ENCODE measurements at regions not wholly inside any gene's neighbourhood (a gene's known extent, or its start where the extent isn't known, plus 50 kb on each side); places are given as distances from the start of the nearest gene placed in this dataset.

DNA sequence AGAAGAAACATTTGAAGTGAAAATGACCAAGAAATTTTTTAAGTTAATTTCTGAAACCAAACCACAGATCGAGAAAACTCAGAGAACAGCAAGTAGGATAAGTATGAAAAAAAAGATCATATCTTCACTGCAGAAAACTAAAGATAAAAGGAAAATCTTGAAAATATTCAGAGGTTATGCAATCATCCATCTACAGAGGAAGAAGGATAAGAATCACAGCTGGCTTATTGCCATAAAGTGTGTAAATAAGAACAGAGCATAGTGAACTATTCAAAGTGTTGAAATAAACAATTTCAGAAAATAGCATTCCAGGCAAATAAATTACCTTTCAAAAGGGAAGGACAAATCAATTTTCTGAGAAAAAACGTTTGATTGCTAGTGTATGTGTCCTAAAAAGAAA is 1191.7 kb upstream of the CDH6 start:
- no peak for DNase-seq

- DNase-seq, result no peak
Observed at GRCh38 chr5:30000231-30000630, 1193.3 kb upstream of the CDH6 start.

DNA sequence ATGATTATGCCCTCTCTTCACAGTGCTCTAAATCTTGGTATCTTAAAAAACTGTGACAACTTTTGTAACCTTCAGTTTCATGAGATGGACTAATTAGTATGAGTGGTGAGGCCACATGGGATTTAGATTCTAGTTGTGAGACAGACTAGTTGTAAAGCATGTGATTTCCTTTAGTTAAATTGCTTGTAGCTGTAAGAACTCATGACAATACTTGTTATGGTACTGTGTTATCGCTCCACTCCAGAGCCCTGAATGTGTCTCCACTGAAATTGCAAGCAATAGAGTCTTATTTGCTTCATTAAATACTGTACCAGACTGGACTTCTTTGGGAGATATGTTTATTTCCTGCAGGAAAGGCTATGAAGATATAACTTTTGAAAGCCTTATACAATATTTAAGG is 1198.3 kb upstream of the CDH6 start:
- DNase-seq, result no peak

- no peak for DNase-seq
Observed at GRCh38 chr5:29994519-29994918, 1199.0 kb upstream of the CDH6 start.

GRCh38 chr5:29993286-29993685 is 1200.2 kb upstream of the CDH6 start:
- DNase-seq, result no peak

- DNase-seq, result no peak
Observed at GRCh38 chr5:29992248-29992647, 1201.2 kb upstream of the CDH6 start.

DNA sequence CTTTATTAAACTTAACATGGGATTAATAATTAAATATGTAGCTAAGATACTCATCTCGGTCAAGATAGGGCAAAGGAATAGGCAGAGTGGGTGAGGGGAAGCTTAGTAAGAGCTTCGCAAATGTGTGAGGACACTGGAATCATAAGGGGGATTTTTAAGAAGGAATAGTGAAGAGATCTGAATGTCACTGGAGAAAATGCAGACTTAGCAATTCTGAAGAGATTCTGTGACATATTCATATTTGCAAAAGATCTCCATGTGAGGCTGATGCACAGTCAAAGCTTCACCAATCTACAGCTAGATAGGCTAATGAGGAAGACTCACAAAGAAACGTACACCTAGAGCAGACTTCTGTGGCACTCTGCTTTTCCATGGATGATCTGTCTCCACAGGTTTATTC is 1202.8 kb upstream of the CDH6 start:
- DNase-seq, result no peak

DNA sequence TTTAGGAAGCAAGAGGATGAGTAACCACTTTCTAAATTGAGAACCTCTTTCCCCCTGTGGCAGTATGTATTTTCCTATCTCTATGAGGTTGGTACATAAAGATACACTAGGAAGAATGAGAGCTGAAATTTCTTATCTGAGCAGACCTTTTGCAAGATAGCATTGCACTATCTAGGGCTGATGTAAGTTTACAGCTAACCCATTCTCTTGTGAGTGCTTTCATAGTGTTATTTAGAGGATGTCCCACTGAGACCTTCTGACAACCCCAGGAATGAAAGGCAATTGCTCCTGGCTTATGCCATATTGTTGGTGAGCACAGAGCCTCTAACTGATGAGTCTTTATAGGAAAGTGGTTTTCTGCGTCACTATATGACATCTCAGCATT is 1209.3 kb upstream of the CDH6 start:
- no peak for DNase-seq

DNA sequence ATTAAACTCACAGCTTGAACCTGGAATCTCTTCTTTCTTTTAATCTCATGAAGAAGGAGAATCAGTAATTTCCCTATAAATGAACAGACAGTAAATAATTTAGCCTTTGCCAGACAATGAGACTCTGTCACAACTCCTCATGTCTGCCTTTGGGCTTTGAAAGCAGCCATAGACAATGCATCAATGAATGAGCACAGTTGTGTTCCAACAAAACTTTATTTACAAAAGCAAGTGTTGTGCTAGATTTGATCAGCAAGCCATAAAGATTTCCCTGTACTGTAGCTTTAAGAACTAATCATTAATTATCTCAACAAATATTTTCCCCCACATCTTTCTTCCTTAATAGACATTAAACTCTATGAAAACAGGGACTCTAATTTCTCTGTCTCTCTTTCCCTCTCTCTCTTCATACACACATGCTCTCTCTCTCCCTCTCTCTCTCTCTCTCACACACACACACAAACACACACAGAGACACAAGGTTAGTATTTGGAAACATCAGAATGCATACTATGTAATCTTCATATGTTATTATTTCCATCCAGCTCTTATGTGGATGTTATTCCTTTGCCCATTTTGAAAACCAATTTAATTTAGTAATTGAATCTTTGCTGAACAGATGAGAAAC is 1209.8 kb upstream of the CDH6 start:
- DNase-seq, result no peak

DNA sequence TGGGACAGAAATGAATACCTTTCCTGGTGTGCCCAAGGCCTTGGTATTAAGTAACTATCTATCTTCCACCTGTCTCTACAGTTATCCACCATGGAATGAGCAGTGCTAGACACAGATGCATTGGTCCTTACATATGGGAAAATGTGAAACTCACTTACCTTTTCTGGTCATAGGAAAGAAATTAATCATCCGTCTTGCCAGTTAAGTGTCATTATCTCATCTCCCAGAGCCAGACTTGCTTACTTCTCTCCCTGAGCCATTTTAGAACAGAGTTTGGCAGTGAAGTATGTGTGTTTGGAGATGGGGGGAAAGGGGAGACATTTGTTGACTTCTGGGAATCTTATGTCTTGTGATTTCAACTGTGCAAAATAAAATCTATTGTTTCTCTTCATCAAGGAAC is 1211.0 kb upstream of the CDH6 start:
- no peak for DNase-seq

DNA sequence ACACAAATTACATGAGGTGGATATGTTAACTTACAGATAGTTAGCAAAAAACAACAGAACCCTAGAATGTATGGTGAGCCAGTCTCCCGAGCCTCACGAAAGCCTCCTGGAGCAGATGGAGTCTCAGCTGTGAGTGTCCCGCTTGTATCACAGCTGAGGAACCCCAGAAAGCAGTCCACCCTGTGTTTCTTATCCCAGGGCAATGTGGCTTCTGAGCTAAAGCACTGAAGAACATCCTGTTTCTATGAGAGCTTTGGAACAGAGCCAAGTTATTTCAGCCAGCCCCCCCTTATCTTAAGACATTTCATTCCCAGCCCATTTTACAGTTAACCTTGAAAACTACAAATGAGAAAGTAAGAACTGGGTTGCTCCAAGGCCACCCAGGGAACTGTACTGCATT is 1220.9 kb upstream of the CDH6 start:
- DNase-seq, result no peak

DNA sequence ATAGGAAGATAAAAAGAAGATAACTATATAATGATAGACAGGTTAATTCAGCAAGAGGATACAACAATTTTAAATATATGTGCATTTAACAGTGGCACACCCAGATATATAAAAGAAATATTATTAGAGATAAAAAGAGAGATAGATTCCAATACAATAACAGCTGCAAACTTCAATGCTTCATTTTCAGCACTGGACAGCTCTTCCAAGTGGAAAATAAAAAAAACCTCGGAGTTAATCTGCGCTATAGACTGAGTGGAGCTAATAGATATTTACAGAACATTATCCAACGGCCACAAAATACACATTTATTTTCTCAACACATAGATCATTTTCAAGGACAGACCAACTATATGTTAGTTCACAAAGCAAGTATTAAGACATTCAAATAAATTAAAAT is 1229.5 kb upstream of the CDH6 start:
- no peak for DNase-seq

DNA sequence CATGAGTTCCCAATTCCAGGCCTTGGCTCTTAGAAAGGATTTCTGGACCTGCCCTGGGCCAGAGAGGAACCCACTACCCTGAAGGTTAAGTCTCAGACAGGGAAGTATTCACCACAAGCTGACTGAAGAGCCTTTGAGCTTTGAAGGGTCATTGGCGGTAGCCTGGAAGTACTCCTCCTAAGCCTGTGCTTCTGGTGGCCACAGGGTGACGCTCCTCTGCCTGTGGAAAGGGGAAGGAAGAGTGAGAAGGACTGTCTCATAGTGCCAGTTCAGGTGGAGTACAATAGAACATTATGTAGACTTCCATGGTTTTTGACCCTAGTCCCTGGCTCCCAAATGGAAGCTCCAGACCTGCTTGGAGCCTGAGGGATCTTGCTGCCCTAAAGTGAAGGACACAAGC is 1233.2 kb upstream of the CDH6 start:
- DNase-seq, result no peak

- DNase-seq, result no peak
Observed at GRCh38 chr5:29950416-29951145, 1242.9 kb upstream of the CDH6 start.

DNA sequence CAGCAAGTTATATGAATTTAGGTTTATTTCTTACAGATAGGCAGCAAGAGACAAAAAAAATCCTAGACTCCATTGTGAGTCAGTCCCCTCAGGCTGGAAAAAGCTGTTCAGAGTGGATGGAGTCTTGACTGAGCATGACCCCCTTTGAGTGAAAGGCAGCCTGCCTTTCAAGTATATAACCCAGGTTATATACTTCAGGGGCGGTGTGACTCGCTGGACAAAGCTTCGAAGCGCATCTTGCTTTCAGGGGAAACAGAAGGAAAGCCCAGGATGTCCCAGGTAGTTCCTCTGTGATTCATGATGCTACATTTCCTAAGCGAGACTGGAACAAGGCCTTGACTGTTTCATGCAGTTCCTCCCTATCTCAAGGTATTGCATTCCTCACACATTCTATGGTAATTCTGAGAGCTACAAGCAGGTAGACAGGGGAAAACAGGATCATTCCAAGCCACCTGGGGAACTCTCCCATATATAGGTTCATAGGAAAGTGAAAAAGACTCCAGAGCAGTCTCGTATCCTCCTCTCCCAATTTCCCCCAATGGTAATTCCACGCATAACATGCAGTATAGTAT is 1244.1 kb upstream of the CDH6 start:
- DNase-seq, result no peak

DNA sequence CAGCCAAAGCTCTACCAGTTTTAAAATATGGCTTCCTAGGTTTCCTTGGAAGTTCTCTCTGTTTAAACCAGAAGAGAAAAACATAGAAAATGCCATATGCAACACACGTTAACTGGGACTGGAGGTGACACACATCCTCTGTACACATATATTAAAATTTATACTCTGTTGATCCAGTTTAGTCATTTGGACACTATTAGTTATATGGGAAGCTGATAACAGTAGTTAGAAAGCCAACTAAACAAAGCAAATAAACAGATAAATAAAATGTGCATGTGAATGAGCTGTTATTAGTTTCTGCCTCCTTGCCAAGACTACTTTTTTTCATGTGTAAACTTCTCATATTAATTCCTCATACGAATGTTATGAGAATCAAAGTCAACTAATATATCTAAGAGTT is 1249.2 kb upstream of the CDH6 start:
- no peak for DNase-seq

DNA sequence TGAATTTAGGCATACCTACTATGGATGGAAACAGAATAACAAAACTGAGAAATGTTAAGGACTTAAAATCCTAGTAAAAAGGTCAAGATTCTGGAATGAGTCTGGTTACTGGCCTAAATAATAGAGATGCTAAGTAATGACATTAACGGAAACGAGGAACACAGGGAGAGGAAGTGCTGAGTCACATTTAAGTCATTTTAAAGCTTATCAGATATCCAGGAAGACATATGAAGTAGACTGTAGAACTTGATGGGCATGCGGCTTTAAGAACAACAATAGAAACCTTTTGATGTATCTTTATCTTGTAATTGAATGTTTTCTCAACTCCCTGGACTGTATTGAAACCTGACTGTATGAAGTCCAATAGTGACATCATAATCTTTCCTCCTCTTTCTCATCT is 1251.4 kb upstream of the CDH6 start:
- no peak for DNase-seq

DNA sequence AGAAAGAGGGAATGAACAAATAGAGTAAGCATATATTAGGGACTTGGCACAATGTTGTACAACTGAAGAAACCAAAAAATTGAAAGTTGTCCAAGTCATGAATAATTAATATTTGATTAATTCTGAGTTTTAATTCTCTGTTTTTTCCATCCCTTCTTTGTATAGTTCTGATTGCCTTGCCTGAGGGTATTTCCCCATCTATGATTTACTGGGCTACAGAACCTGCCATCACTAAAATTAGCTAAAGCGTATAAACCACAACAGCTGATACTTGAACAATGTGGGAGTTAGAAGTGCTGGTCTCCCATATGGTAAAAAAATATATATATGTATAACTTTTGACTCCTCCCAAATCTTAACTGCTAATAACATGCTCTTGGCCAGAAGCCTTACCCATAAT is 1253.5 kb upstream of the CDH6 start:
- DNase-seq, result no peak

DNA sequence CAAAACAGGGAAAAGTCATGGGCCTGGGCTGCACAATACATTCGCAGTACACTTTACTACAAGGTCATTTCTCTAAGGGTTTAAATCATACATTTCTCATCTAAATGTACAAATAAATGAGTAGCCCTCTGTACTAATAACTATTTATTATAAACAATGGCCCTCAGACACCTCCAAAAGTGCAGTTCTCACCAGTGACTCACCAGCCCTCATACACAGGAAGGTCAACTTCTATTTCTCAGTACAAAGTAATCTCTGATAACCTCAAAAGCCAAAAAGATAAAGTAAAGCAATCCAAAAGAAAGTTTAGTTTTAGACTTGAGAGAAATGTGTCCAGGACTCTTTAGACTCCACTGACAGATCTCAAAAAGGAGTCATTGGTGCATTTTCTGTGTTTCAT is 1258.1 kb upstream of the CDH6 start:
- DNase-seq, result no peak

DNA sequence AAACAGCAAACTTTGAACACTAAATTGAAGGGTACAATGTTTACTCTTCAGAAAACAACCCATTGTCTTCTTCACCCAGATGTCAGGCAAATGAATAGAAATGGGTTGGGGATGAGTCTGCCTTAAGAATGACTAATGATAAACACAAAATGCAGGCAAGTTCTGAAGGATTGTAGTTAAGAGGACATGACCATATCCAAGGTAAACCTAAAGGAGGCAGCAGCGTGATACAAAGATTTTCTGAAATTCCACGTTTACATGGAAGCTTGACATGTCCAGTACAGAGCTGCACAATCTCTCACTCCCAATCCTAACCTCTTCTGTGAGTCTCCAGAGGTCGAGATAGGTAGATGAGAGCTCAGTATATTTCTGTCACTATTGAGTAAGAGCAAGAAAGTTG is 1263.2 kb upstream of the CDH6 start:
- no peak for DNase-seq

- no peak for DNase-seq
Observed at GRCh38 chr5:29924107-29924506, 1269.4 kb upstream of the CDH6 start.

DNA sequence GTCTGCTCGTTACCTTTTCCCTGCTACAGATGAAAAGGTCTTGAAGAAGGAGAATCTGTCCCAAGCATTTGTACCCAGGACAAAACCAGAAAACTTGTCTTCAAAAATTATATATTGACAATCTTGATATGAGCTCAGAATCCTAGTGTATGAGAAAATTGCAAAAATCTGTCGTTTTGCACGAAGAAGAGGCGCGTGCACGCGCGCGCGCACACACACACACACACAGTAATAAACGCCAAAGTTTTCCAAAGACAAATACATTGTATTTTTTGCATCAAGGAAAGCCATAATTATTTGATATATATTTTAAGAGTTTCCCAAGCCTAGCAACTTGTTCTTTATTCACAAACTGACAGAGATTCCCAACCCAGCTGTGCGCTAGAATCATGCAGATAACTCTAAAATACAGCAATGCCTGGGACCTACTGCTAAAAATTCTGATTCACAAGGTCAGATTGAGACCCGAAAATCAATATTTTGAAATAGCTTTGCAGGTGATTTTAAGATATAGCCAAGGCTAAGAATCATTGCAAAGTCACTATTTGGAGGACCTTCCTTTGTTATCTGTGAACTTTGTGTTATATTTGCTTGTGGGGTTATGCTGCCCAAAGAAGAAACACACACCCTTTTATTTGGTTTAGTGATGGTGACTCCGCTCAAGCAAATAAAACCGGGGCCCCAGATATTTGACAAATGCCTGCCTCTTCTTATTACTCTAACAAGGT is 1287.7 kb upstream of the CDH6 start:
- no peak for DNase-seq

DNA sequence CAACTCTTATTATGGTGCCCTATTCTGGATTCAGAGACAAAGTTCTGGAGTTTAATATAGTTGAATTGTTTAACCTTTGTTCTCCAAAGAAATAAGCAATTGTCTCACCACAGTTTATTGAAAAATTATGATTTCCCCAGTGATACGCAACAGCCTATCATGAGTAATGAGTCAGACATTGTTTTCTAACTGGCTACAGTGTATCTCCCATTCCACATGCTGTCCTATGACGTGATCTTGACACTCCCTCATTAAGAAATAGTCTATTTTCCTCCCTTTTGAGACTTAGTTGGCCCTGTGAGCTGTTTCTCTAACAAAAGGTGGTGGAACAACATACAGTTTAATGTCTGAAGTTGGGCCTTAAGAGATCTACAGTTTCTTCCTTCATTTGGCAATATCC is 1290.6 kb upstream of the CDH6 start:
- no peak for DNase-seq

- no peak for DNase-seq
Observed at GRCh38 chr5:29899583-29899982, 1293.9 kb upstream of the CDH6 start.
